ENCODE measurements at regions not wholly inside any gene's neighbourhood (a gene's known extent, or its start where the extent isn't known, plus 50 kb on each side); places are given as distances from the start of the nearest gene placed in this dataset.

- H3K27me3 ChIP-seq (ENCODE audit: insufficient read depth, low read length), result no peaks in the 10 kb centered on the region
- H3K4me2 ChIP-seq (ENCODE audit: low read length), result no peak overlapping the region
- no peak overlapping the region for H4K91ac ChIP-seq (ENCODE audit: low read depth, low read length)
- H3K79me1 ChIP-seq (ENCODE audit: low read length), result peaks cover 1% of the 10 kb centered on the region
- no peaks in the 10 kb centered on the region for H3K79me2 ChIP-seq (ENCODE audit: control insufficient read depth, insufficient read depth, low read length, poor library complexity)
- H3K4me1 ChIP-seq (ENCODE audit: control insufficient read depth in 1 of 2, insufficient read depth in 2 of 2, low read length in 2 of 2), result no peaks in the 10 kb centered on the region
- no peak for DNase-seq
- no peak overlapping the region for H2AFZ ChIP-seq (ENCODE audit: insufficient read depth, low read length, poor library complexity)
- H2BK12ac ChIP-seq (ENCODE audit: low read length), result no peak overlapping the region
- H3K23ac ChIP-seq (ENCODE audit: low read length), result no peak overlapping the region
- H4K12ac ChIP-seq (ENCODE audit: low read depth, low read length), result no peak overlapping the region
- no peak overlapping the region for H3K27ac ChIP-seq (ENCODE audit: low read depth, low read length)
- H3K4ac ChIP-seq (ENCODE audit: low read depth, low read length), result no peak overlapping the region
- H2BK120ac ChIP-seq (ENCODE audit: insufficient read depth, low read length, poor library complexity), result no peak overlapping the region
- no peaks in the 10 kb centered on the region for H3K9me3 ChIP-seq (ENCODE audit: insufficient read depth, low read depth, low read length)
- no peaks in the 10 kb centered on the region for H3K36me3 ChIP-seq (ENCODE audit: control insufficient read depth in 1 of 2, insufficient read depth in 2 of 2, low read length in 2 of 2)
- no CpG with 5 or more reads among the region's 9 CpGs for WGBS (ENCODE audit: extremely low coverage, insufficient coverage, insufficient read length)
- peak overlapping the region; percentile 30 for H3K4me3 ChIP-seq (ENCODE audit: low read depth, low read length)
- no peak overlapping the region for H3K14ac ChIP-seq (ENCODE audit: low read length)
- H3K18ac ChIP-seq (ENCODE audit: low read length), result no peak overlapping the region
- H4K8ac ChIP-seq (ENCODE audit: low read depth, low read length), result no peak overlapping the region
- no peak overlapping the region for H2AK5ac ChIP-seq (ENCODE audit: low read length)
- H2BK5ac ChIP-seq (ENCODE audit: low read depth, low read length, poor library complexity), result no peak overlapping the region
- no peak overlapping the region for H3K9ac ChIP-seq (ENCODE audit: low read length)
Observed at GRCh38 chr12:20174528-20175175, 193.7 kb upstream of the PDE3A start.

DNA sequence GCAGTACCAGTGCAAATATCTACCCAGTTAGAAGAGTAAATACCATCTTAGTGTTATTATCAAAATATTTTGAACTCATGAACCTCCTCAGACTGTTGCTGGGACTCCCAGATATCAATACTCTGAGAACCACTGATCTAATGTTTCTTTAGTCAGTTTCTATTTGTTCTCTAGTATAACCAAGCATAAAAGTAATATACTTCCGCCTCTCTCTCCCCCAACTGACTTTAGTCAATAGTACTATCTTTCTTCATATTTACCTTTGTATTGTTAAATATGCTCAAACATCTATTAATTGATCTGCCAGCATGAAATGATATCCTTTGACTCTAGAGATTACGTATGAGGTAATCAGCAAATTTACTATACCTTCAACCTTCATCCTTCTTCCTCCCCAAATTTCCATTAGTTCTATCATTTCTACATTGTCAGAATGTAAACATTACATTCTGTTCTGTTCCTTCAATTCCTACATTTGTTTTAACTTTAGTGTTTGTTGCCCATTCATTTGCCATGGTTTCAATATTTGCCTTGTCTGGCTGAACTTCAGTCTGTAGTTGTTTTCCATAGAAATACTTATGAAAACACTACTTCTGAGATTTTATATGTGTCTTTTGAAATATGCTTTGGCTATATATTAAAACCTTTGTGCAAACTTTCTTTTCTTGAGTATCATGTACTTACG is 192.5 kb upstream of the PDE3A start:
- Histone ChIP-seq H3K27ac (ENCODE audit: low read depth, low read length) (no peak overlapping the region), H3K4me3 (ENCODE audit: low read depth, low read length) (no peak overlapping the region), H3K79me2 (ENCODE audit: control insufficient read depth, insufficient read depth, low read length, poor library complexity) (no peaks in the 10 kb centered on the region), H3K4me1 (ENCODE audit: control insufficient read depth in 1 of 2, insufficient read depth in 2 of 2, low read length in 2 of 2) (no peaks in the 10 kb centered on the region), H3K14ac (ENCODE audit: low read length) (no peak overlapping the region), H3K9me3 (ENCODE audit: insufficient read depth, low read depth, low read length) (no peaks in the 10 kb centered on the region), H4K91ac (ENCODE audit: low read depth, low read length) (no peak overlapping the region), H2BK120ac (ENCODE audit: insufficient read depth, low read length, poor library complexity) (no peak overlapping the region), H3K27me3 (ENCODE audit: insufficient read depth, low read length) (no peaks in the 10 kb centered on the region), H2AK5ac (ENCODE audit: low read length) (no peak overlapping the region), H4K8ac (ENCODE audit: low read depth, low read length) (no peak overlapping the region), H2BK12ac (ENCODE audit: low read length) (no peak overlapping the region), H3K18ac (ENCODE audit: low read length) (no peak overlapping the region), H3K79me1 (ENCODE audit: low read length) (peaks cover 1% of the 10 kb centered on the region), H3K9ac (ENCODE audit: low read length) (no peak overlapping the region), H2BK5ac (ENCODE audit: low read depth, low read length, poor library complexity) (no peak overlapping the region), H3K23ac (ENCODE audit: low read length) (no peak overlapping the region), H3K36me3 (ENCODE audit: control insufficient read depth in 1 of 2, insufficient read depth in 2 of 2, low read length in 2 of 2) (no peaks in the 10 kb centered on the region), H3K4ac (ENCODE audit: low read depth, low read length) (no peak overlapping the region), H2AFZ (ENCODE audit: insufficient read depth, low read length, poor library complexity) (no peak overlapping the region), H3K4me2 (ENCODE audit: low read length) (no peak overlapping the region), H4K12ac (ENCODE audit: low read depth, low read length) (no peak overlapping the region)
- WGBS (ENCODE audit: extremely low coverage, insufficient coverage, insufficient read length), result no CpG with 5 or more reads among the region's 3 CpGs
- DNase-seq, result no peak

- Histone ChIP-seq H3K36me3 (ENCODE audit: control insufficient read depth in 1 of 2, insufficient read depth in 2 of 2, low read length in 2 of 2) (no peaks in the 10 kb centered on the region), H3K4me3 (ENCODE audit: low read depth, low read length) (no peak overlapping the region), H3K4me1 (ENCODE audit: control insufficient read depth in 1 of 2, insufficient read depth in 2 of 2, low read length in 2 of 2) (no peaks in the 10 kb centered on the region), H2AK5ac (ENCODE audit: low read length) (no peak overlapping the region), H3K4ac (ENCODE audit: low read depth, low read length) (no peak overlapping the region), H3K79me1 (ENCODE audit: low read length) (peaks cover 2% of the 10 kb centered on the region), H3K79me2 (ENCODE audit: control insufficient read depth, insufficient read depth, low read length, poor library complexity) (no peaks in the 10 kb centered on the region), H3K27me3 (ENCODE audit: insufficient read depth, low read length) (no peaks in the 10 kb centered on the region), H4K91ac (ENCODE audit: low read depth, low read length) (no peak overlapping the region), H3K9me3 (ENCODE audit: insufficient read depth, low read depth, low read length) (no peaks in the 10 kb centered on the region), H3K4me2 (ENCODE audit: low read length) (no peak overlapping the region), H3K9ac (ENCODE audit: low read length) (no peak overlapping the region), H2AFZ (ENCODE audit: insufficient read depth, low read length, poor library complexity) (no peak overlapping the region), H4K8ac (ENCODE audit: low read depth, low read length) (no peak overlapping the region), H4K12ac (ENCODE audit: low read depth, low read length) (no peak overlapping the region), H2BK120ac (ENCODE audit: insufficient read depth, low read length, poor library complexity) (no peak overlapping the region), H3K18ac (ENCODE audit: low read length) (no peak overlapping the region), H3K23ac (ENCODE audit: low read length) (no peak overlapping the region), H3K27ac (ENCODE audit: low read depth, low read length) (no peak overlapping the region), H2BK5ac (ENCODE audit: low read depth, low read length, poor library complexity) (no peak overlapping the region), H3K14ac (ENCODE audit: low read length) (no peak overlapping the region), H2BK12ac (ENCODE audit: low read length) (no peak overlapping the region)
- no peak for DNase-seq
- WGBS (ENCODE audit: extremely low coverage, insufficient coverage, insufficient read length), result no CpG with 5 or more reads among the region's 2 CpGs
Observed at GRCh38 chr12:20181416-20182180, 186.7 kb upstream of the PDE3A start.

DNA sequence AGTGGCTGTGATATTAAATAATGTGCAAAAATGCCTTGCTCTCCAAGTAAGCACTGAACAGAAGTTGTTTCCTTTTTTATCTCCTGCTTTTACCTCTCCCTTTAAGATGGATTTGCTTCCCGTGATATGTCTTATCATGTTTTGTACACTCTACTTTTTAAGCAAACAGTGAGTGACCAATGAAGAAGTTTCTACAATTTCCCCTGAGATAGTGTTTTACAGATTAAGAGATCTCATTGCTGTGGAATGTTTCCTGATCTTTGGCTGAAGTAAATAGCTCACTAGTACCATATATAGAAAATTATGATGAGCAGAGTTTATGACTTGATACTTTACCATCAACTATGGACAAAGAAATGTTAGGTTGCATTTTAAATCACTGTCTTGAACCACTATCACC is 184.8 kb upstream of the PDE3A start:
- Histone ChIP-seq H4K12ac (ENCODE audit: low read depth, low read length) (no peak overlapping the region), H3K9ac (ENCODE audit: low read length) (no peak overlapping the region), H4K8ac (ENCODE audit: low read depth, low read length) (no peak overlapping the region), H2AFZ (ENCODE audit: insufficient read depth, low read length, poor library complexity) (no peak overlapping the region), H2AK5ac (ENCODE audit: low read length) (no peak overlapping the region), H3K23ac (ENCODE audit: low read length) (no peak overlapping the region), H2BK12ac (ENCODE audit: low read length) (no peak overlapping the region), H3K36me3 (ENCODE audit: control insufficient read depth in 1 of 2, insufficient read depth in 2 of 2, low read length in 2 of 2) (no peaks in the 10 kb centered on the region), H3K27ac (ENCODE audit: low read depth, low read length) (no peak overlapping the region), H3K4me2 (ENCODE audit: low read length) (no peak overlapping the region), H3K4me1 (ENCODE audit: control insufficient read depth in 1 of 2, insufficient read depth in 2 of 2, low read length in 2 of 2) (peaks cover 3 to 5% of the 10 kb centered on the region in 2 experiments), H4K91ac (ENCODE audit: low read depth, low read length) (no peak overlapping the region), H3K18ac (ENCODE audit: low read length) (no peak overlapping the region), H3K27me3 (ENCODE audit: insufficient read depth, low read length) (no peaks in the 10 kb centered on the region), H2BK120ac (ENCODE audit: insufficient read depth, low read length, poor library complexity) (no peak overlapping the region), H3K4ac (ENCODE audit: low read depth, low read length) (no peak overlapping the region), H3K79me2 (ENCODE audit: control insufficient read depth, insufficient read depth, low read length, poor library complexity) (no peaks in the 10 kb centered on the region), H3K4me3 (ENCODE audit: low read depth, low read length) (no peak overlapping the region), H3K9me3 (ENCODE audit: insufficient read depth, low read depth, low read length) (no peaks in the 10 kb centered on the region), H3K79me1 (ENCODE audit: low read length) (peaks cover 7% of the 10 kb centered on the region), H3K14ac (ENCODE audit: low read length) (no peak overlapping the region), H2BK5ac (ENCODE audit: low read depth, low read length, poor library complexity) (no peak overlapping the region)
- WGBS (ENCODE audit: extremely low coverage, insufficient coverage, insufficient read length), result no CpG with 5 or more reads among the region's 1 CpG
- no peak for DNase-seq
